HCT116 (cell line): ENCODE measurements at regions not wholly inside any gene's neighbourhood (a gene's known extent, or its start where the extent isn't known, plus 50 kb on each side); places are given as distances from the start of the nearest gene placed in this dataset.

Experiments
- ATAC-seq: fragments of 200-7000 bp; cut with Tn5 transposase; 2 replicates; pipeline ENCODE4 v1.9.1; 2020; ENCODE audit warnings: mild to moderate bottlenecking, moderate library complexity
- BruUV-seq: library from RNA; stranded (reverse); fragments of 400-500 nt; replicated peaks from 2 replicates; lab custom pipeline; 2021; lab: Mats Ljungman, UMichigan
- CTCF ChIA-PET: fragments of 300-600 bp; sonication (Branson Sonifier 250); formaldehyde crosslinking; loops from one replicate; lab custom pipeline; 2021; ENCODE audit warnings: antibody characterized with exemption; lab: Charles Lee
- POLR2A ChIA-PET: fragments of 300-600, 350-600 bp; sonication (Branson Sonifier 250); formaldehyde crosslinking; loops from one replicate; lab custom pipeline; 2021; ENCODE audit warnings: antibody characterized with exemption; lab: Charles Lee
- RAD21 ChIA-PET, 2 experiments: fragments of 300-600 bp; sonication (Branson Sonifier 250); formaldehyde crosslinking; loops; one replicate each; lab custom pipeline; 2023; ENCODE audit warnings: low total read pairs in 2 of 2; ENCODE audit not compliant: uncharacterized antibody in 2 of 2, unreplicated experiment in 2 of 2, low non-redundant PET in 1 of 2; lab: Charles Lee
- DNase-seq: peaks from one replicate; pipeline ENCODE4 v3.0.0-alpha.2; 2010; ENCODE audit warnings: low read depth, low spot score
- H2AFZ ChIP-seq: fragments of 200-600 bp; shearing (Covaris generic), sonication (generic); 2 replicates; pipeline ENCODE4 v1.6.1; 2017; ENCODE audit warnings: low read depth, mixed run types, mixed read lengths, antibody characterized with exemption, low read length; ENCODE audit not compliant: poor library complexity, severe bottlenecking
- H3K27ac ChIP-seq: 2 replicates; pipeline ENCODE4 v1.5.1; 2012; ENCODE audit warnings: low read depth, low read length
- H3K27me3 ChIP-seq: fragments of 200-600 bp; sonication (generic); 2 replicates; pipeline ENCODE4 v1.6.1; 2016; ENCODE audit warnings: mixed run types, low read length, mixed read lengths; ENCODE audit not compliant: insufficient read depth
- H3K36me3 ChIP-seq, 2 experiments: fragments of 200-500 bp in 1 of 2; fragments of 200-600 bp in 1 of 2; sonication (Bioruptor generic) in 1 of 2; sonication (generic) in 1 of 2; 2 replicates each; pipeline versions ENCODE4 v1.5.1 to v1.6.1; 2014 to 2016; ENCODE audit warnings: low read length in 2 of 2, inconsistent platforms in 1 of 2, mixed read lengths in 1 of 2, mixed run types in 1 of 2; ENCODE audit not compliant: insufficient read depth in 2 of 2, control insufficient read depth in 1 of 2
- H3K4me1 ChIP-seq, 2 experiments: fragments of 200-600 bp in 1 of 2; sonication (generic) in 1 of 2; 2 replicates each; pipeline versions ENCODE4 v1.5.1 to v1.6.1; 2012 to 2017; ENCODE audit warnings: low read length in 2 of 2, inconsistent platforms in 1 of 2, mild to moderate bottlenecking in 1 of 2, mixed read lengths in 1 of 2, mixed run types in 1 of 2, moderate library complexity in 1 of 2; ENCODE audit not compliant: insufficient read depth in 2 of 2, control insufficient read depth in 1 of 2
- H3K4me2 ChIP-seq: fragments of 200-600 bp; sonication (generic); 2 replicates; pipeline ENCODE4 v1.6.1; 2017; ENCODE audit warnings: mixed run types, low read length, mixed read lengths
- H3K4me3 ChIP-seq, 2 experiments: fragments of 200-600 bp in 1 of 2; sonication (generic) in 1 of 2; replicated peaks in 1 of 2; 2 replicates each; pipeline ENCODE4 v1.5.1; 2011 to 2016; ENCODE audit warnings: low read length in 2 of 2, control low read depth in 1 of 2, low read depth in 1 of 2, mild to moderate bottlenecking in 1 of 2, mixed read lengths in 1 of 2, mixed run types in 1 of 2
- H3K79me2 ChIP-seq: fragments of 200-600 bp; sonication (generic); 2 replicates; pipeline ENCODE4 v1.6.1; 2017; ENCODE audit warnings: mild to moderate bottlenecking, mixed run types, low read length, moderate library complexity, mixed read lengths; ENCODE audit not compliant: insufficient read depth
- H3K9ac ChIP-seq: fragments of 200-600 bp; sonication (generic); 2 replicates; pipeline ENCODE4 v1.6.1; 2016; ENCODE audit warnings: low read length, mixed read lengths
- H3K9me2 ChIP-seq: fragments of 200-600 bp; sonication (generic), shearing (Covaris generic); 2 replicates; pipeline ENCODE4 v1.6.1; 2017; ENCODE audit warnings: mixed run types, mild to moderate bottlenecking, moderate library complexity; ENCODE audit not compliant: insufficient read depth
- H3K9me3 ChIP-seq, 2 experiments: fragments of 200-500 bp in 1 of 2; fragments of 200-600 bp in 1 of 2; sonication (Bioruptor generic) in 1 of 2; sonication (generic) in 1 of 2; 2 replicates each; pipeline ENCODE4 v1.6.1; 2014 to 2017; ENCODE audit warnings: low read length in 2 of 2, mixed read lengths in 2 of 2, inconsistent platforms in 1 of 2, low read depth in 1 of 2, mild to moderate bottlenecking in 1 of 2, mixed run types in 1 of 2, moderate library complexity in 1 of 2; ENCODE audit not compliant: control insufficient read depth in 1 of 2, insufficient read depth in 1 of 2
- H4K20me1 ChIP-seq: fragments of 200-600 bp; sonication (generic), shearing (Covaris generic); 2 replicates; pipeline ENCODE4 v1.6.1; 2017; ENCODE audit warnings: mixed run types, mild to moderate bottlenecking, moderate library complexity; ENCODE audit not compliant: insufficient read depth
- EGR1 ChIP-seq: IDR thresholded peaks from 2 replicates; pipeline ENCODE4 v1.6.1; 2012; ENCODE audit warnings: low read depth
- EZH2phosphoT487 ChIP-seq: fragments of 200-600 bp; IDR thresholded peaks from 2 replicates; pipeline ENCODE4 v1.6.1; 2018; ENCODE audit warnings: antibody characterized with exemption, borderline replicate concordance
- POLR2A ChIP-seq: IDR thresholded peaks from 2 replicates; pipeline ENCODE4 v1.7.0; 2011; ENCODE audit warnings: borderline replicate concordance; ENCODE audit not compliant: insufficient read depth, insufficient read length; ENCODE audit errors: extremely low read depth
- POLR2AphosphoS5 ChIP-seq: IDR thresholded peaks from 2 replicates; pipeline ENCODE4 v1.6.1; 2011; ENCODE audit warnings: mild to moderate bottlenecking, low read depth, low read length, moderate library complexity
- RAD21 ChIP-seq: IDR thresholded peaks from 2 replicates; pipeline ENCODE4 v1.6.1; 2012; ENCODE audit warnings: low read depth, mild to moderate bottlenecking
- SIN3A ChIP-seq: IDR thresholded peaks from 2 replicates; pipeline ENCODE4 v1.6.1; 2012; ENCODE audit warnings: low read depth
- SP1 ChIP-seq: IDR thresholded peaks from 2 replicates; pipeline ENCODE4 v1.6.1; 2012; ENCODE audit warnings: low read depth
- SRF ChIP-seq: IDR thresholded peaks from 2 replicates; pipeline ENCODE4 v1.6.1; 2012; ENCODE audit warnings: low read depth
- YY1 ChIP-seq: IDR thresholded peaks from 2 replicates; pipeline ENCODE4 v1.6.1; 2011; ENCODE audit warnings: low read length, low read depth, moderate library complexity, mild to moderate bottlenecking; ENCODE audit not compliant: insufficient replicate concordance; ENCODE audit errors: extremely low read depth
- intact Hi-C: fragments of 100-400 bp; cut with micrococcal nuclease; formaldehyde crosslinking; loops from 2 replicates; pipeline ENCODE4 v1.10.0; 2022
- TF ChIP-seq, protein P1 (sequence below), 3 experiments: fragments of 200-600 bp in 1 of 3; sonication (generic) in 1 of 3; IDR thresholded peaks in 2 of 3; conservative IDR thresholded peaks in 1 of 3; 2 replicates each; pipeline ENCODE4 v1.5.1; 2012 to 2017; ENCODE audit warnings: low read depth in 2 of 3, low read length in 2 of 3, antibody characterized with exemption in 1 of 3, borderline replicate concordance in 1 of 3, control low read depth in 1 of 3, mild to moderate bottlenecking in 1 of 3, mixed read lengths in 1 of 3, mixed run types in 1 of 3, moderate library complexity in 1 of 3; ENCODE audit not compliant: insufficient read depth in 1 of 3
- TF ChIP-seq, protein P2 (sequence below): IDR thresholded peaks from 2 replicates; pipeline ENCODE4 v1.6.1; 2012; ENCODE audit warnings: low read depth
- TF ChIP-seq, protein P3 (sequence below): IDR thresholded peaks from 2 replicates; pipeline ENCODE4 v1.6.1; 2011; ENCODE audit warnings: mild to moderate bottlenecking, low read length, moderate library complexity; ENCODE audit not compliant: insufficient replicate concordance; ENCODE audit errors: extremely low read depth

DNA sequence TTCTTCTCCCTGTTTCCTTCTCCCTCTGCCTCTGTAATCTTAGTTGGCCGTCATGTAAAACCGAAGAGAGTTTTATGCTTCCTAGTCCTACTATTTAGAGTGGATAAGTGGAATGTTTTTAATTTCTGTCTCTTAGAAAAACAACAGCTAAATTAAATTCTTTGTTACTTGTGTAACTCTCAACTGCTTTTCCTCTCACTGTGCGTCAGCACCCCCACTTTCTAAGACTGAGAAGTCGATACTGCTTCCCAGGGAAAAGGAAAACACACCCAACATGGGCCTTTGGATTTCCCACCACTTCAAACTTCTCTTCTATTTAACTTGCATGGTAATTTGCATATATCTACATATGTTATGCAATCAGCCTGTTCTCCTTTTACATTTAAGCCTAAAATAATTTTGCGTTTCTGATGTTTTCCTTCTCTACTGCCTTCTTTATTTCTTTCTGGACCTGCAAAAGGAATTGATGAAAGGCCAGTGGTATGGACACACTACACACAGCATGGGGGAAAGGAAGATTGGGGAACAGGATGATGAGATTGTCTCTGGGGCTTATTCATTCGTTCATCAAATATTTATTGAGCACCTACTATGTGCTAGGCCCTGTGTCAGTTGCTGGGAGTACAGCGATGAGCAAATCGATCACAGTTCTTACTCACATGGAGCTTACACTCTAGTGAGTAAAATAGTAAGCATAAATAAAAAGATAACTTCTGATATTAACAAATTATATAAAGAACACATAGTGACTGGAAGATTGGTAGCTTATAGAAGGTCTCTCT is 52.5 kb upstream of the CTNNA1 start:
- Histone ChIP-seq H3K4me1 (peaks cover 2 to 14% of the 10 kb centered on the region in 2 experiments; a peak in 2 of 4 replicates), H3K36me3 (no peaks in the 10 kb centered on the region), H3K4me2 (no peak overlapping the region), H3K27me3 (no peaks in the 10 kb centered on the region)
- ChIA-PET POLR2A (no interaction called here), CTCF (no interaction called here), RAD21 (no interaction called here)
- TF ChIP-seq EGR1 (no peak), SRF (no peak), SIN3A (no peak), POLR2AphosphoS5 (no peak), EZH2phosphoT487 (no peak), RAD21 (no peak), SP1 (no peak), YY1 (no peak), POLR2A (no peak)
- TF ChIP-seq, protein P1, sequence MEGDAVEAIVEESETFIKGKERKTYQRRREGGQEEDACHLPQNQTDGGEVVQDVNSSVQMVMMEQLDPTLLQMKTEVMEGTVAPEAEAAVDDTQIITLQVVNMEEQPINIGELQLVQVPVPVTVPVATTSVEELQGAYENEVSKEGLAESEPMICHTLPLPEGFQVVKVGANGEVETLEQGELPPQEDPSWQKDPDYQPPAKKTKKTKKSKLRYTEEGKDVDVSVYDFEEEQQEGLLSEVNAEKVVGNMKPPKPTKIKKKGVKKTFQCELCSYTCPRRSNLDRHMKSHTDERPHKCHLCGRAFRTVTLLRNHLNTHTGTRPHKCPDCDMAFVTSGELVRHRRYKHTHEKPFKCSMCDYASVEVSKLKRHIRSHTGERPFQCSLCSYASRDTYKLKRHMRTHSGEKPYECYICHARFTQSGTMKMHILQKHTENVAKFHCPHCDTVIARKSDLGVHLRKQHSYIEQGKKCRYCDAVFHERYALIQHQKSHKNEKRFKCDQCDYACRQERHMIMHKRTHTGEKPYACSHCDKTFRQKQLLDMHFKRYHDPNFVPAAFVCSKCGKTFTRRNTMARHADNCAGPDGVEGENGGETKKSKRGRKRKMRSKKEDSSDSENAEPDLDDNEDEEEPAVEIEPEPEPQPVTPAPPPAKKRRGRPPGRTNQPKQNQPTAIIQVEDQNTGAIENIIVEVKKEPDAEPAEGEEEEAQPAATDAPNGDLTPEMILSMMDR (IDR thresholded peaks at IDR 0.05 in 2 of 3, conservative IDR thresholded peaks at IDR 0.05 in 1 of 3; ENCODE audit: borderline replicate concordance in 1 of 3, insufficient read depth in 1 of 3, low read depth in 2 of 3, low read length in 2 of 3), result no peak
- TF ChIP-seq, protein P2, sequence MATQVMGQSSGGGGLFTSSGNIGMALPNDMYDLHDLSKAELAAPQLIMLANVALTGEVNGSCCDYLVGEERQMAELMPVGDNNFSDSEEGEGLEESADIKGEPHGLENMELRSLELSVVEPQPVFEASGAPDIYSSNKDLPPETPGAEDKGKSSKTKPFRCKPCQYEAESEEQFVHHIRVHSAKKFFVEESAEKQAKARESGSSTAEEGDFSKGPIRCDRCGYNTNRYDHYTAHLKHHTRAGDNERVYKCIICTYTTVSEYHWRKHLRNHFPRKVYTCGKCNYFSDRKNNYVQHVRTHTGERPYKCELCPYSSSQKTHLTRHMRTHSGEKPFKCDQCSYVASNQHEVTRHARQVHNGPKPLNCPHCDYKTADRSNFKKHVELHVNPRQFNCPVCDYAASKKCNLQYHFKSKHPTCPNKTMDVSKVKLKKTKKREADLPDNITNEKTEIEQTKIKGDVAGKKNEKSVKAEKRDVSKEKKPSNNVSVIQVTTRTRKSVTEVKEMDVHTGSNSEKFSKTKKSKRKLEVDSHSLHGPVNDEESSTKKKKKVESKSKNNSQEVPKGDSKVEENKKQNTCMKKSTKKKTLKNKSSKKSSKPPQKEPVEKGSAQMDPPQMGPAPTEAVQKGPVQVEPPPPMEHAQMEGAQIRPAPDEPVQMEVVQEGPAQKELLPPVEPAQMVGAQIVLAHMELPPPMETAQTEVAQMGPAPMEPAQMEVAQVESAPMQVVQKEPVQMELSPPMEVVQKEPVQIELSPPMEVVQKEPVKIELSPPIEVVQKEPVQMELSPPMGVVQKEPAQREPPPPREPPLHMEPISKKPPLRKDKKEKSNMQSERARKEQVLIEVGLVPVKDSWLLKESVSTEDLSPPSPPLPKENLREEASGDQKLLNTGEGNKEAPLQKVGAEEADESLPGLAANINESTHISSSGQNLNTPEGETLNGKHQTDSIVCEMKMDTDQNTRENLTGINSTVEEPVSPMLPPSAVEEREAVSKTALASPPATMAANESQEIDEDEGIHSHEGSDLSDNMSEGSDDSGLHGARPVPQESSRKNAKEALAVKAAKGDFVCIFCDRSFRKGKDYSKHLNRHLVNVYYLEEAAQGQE, result no peak
- TF ChIP-seq, protein P3, sequence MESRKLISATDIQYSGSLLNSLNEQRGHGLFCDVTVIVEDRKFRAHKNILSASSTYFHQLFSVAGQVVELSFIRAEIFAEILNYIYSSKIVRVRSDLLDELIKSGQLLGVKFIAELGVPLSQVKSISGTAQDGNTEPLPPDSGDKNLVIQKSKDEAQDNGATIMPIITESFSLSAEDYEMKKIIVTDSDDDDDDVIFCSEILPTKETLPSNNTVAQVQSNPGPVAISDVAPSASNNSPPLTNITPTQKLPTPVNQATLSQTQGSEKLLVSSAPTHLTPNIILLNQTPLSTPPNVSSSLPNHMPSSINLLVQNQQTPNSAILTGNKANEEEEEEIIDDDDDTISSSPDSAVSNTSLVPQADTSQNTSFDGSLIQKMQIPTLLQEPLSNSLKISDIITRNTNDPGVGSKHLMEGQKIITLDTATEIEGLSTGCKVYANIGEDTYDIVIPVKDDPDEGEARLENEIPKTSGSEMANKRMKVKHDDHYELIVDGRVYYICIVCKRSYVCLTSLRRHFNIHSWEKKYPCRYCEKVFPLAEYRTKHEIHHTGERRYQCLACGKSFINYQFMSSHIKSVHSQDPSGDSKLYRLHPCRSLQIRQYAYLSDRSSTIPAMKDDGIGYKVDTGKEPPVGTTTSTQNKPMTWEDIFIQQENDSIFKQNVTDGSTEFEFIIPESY, result no peak
- TF ChIP-seq, all 23 proteins: peak for 0
- no peaks in the 10 kb centered on the region for H3K79me2 ChIP-seq
- H2AFZ ChIP-seq, result no peak overlapping the region
- no peak for ATAC-seq
- DNase-seq, result no peak
- intact Hi-C loops, result no loop called here
- no peak overlapping the region for H3K4me3 ChIP-seq
- H4K20me1 ChIP-seq, result no peaks in the 10 kb centered on the region
- no peak overlapping the region for H3K27ac ChIP-seq
- no peaks in the 10 kb centered on the region for H3K9me3 ChIP-seq
- BruUV-seq, result no TSS peak
- H3K9ac ChIP-seq, result no peak overlapping the region
- H3K9me2 ChIP-seq, result no peaks in the 10 kb centered on the region; the same call in 1 of the 2 replicates
